IMR-90 (cell line): ENCODE measurements at regions not wholly inside any gene's neighbourhood (a gene's known extent, or its start where the extent isn't known, plus 50 kb on each side); places are given as distances from the start of the nearest gene placed in this dataset.

Source experiments
- ATAC-seq: fragments of 200-7000 bp; cut with Tn5 transposase; 2 replicates; pipeline ENCODE4 v1.9.1; 2020; ENCODE audit warnings: low read depth, mild to moderate bottlenecking, moderate library complexity
- BruUV-seq: library from RNA; stranded (reverse); fragments of 400-500 nt; replicated peaks from 2 replicates; lab custom pipeline; 2021; lab: Mats Ljungman, UMichigan
- CTCF ChIA-PET: fragments of 300-600 bp; formaldehyde crosslinking; extraction: SDS; loops from one replicate; lab custom pipeline; 2021; ENCODE audit warnings: antibody characterized with exemption; lab: Yijun Ruan, JAX
- POLR2A ChIA-PET: fragments of 300-600 bp; sonication (Branson Sonifier 250); formaldehyde crosslinking; loops from one replicate; lab custom pipeline; 2022; ENCODE audit warnings: antibody characterized with exemption; ENCODE audit not compliant: unreplicated experiment; lab: Charles Lee
- DNase-seq: peaks from one replicate; pipeline ENCODE4 v3.0.0; 2013
- H2AFZ ChIP-seq: replicated peaks from 2 replicates; pipeline ENCODE3; 2013; ENCODE audit warnings: low read length, mild to moderate bottlenecking; ENCODE audit not compliant: poor library complexity
- H2AK5ac ChIP-seq: 2 replicates; pipeline ENCODE4 v1.6.1; 2013; ENCODE audit warnings: low read depth, low read length, inconsistent platforms
- H2AK9ac ChIP-seq: replicated peaks from 2 replicates; pipeline ENCODE3; 2013; ENCODE audit warnings: mild to moderate bottlenecking, low read depth, low read length, moderate library complexity; ENCODE audit not compliant: poor library complexity
- H2BK120ac ChIP-seq: 2 replicates; pipeline ENCODE4 v1.6.1; 2013; ENCODE audit warnings: low read depth, low read length, inconsistent platforms
- H2BK15ac ChIP-seq: 3 replicates; pipeline ENCODE4 v1.6.1; 2013; ENCODE audit warnings: low read depth, low read length, inconsistent platforms
- H2BK20ac ChIP-seq: 2 replicates; pipeline ENCODE4 v1.6.1; 2013; ENCODE audit warnings: low read depth, mild to moderate bottlenecking, inconsistent platforms, low read length, moderate library complexity
- H2BK5ac ChIP-seq: 2 replicates; pipeline ENCODE4 v1.6.1; 2013; ENCODE audit warnings: mild to moderate bottlenecking, low read depth, low read length, inconsistent platforms; ENCODE audit not compliant: poor library complexity, severe bottlenecking
- H3K14ac ChIP-seq: replicated peaks from 2 replicates; pipeline ENCODE4 v1.6.1; 2013; ENCODE audit warnings: low read depth, low read length, inconsistent platforms
- H3K18ac ChIP-seq: 2 replicates; pipeline ENCODE4 v1.6.1; 2013; ENCODE audit warnings: low read depth, low read length, control low read depth
- H3K23ac ChIP-seq: 2 replicates; pipeline ENCODE4 v1.6.1; 2013; ENCODE audit warnings: low read depth, low read length, inconsistent platforms
- H3K27ac ChIP-seq: 2 replicates; pipeline ENCODE4 v1.5.1; 2013; ENCODE audit warnings: mild to moderate bottlenecking, control low read depth, low read length; ENCODE audit not compliant: insufficient read depth
- H3K27me3 ChIP-seq: 2 replicates; pipeline ENCODE4 v1.6.1; 2013; ENCODE audit warnings: low read length; ENCODE audit not compliant: control insufficient read depth, insufficient read depth
- H3K36me3 ChIP-seq: 2 replicates; pipeline ENCODE4 v1.6.1; 2013; ENCODE audit warnings: low read length, mixed read lengths; ENCODE audit not compliant: control insufficient read depth, insufficient read depth
- H3K4ac ChIP-seq: 2 replicates; pipeline ENCODE4 v1.6.1; 2013; ENCODE audit warnings: low read depth, low read length, inconsistent platforms
- H3K4me1 ChIP-seq: 2 replicates; pipeline ENCODE4 v1.6.1; 2013; ENCODE audit warnings: low read length, mixed read lengths; ENCODE audit not compliant: control insufficient read depth, insufficient read depth
- H3K4me2 ChIP-seq: 2 replicates; pipeline ENCODE4 v1.6.1; 2013; ENCODE audit warnings: low read depth, mild to moderate bottlenecking, control low read depth, low read length, moderate library complexity
- H3K4me3 ChIP-seq: 2 replicates; pipeline ENCODE4 v1.5.1; 2013; ENCODE audit warnings: low read depth, mild to moderate bottlenecking, control low read depth, low read length, moderate library complexity; ENCODE audit not compliant: insufficient read depth
- H3K56ac ChIP-seq: 2 replicates; pipeline ENCODE4 v1.6.1; 2013; ENCODE audit warnings: low read length, inconsistent platforms; ENCODE audit not compliant: insufficient read depth; ENCODE audit errors: extremely low read depth
- H3K79me1 ChIP-seq, 2 experiments: 2 replicates each; pipeline ENCODE4 v1.6.1; 2013; ENCODE audit warnings: low read length in 2 of 2, inconsistent platforms in 1 of 2, low read depth in 1 of 2
- H3K9ac ChIP-seq: 2 replicates; pipeline ENCODE4 v1.6.1; 2013; ENCODE audit warnings: low read depth, low read length, control low read depth
- H3K9me1 ChIP-seq: 2 replicates; pipeline ENCODE4 v1.6.1; 2013; ENCODE audit warnings: low read length, inconsistent platforms; ENCODE audit not compliant: insufficient read depth
- H3K9me3 ChIP-seq: 2 replicates; pipeline ENCODE4 v1.6.1; 2013; ENCODE audit warnings: low read length; ENCODE audit not compliant: control insufficient read depth, insufficient read depth
- H4K20me1 ChIP-seq: 2 replicates; pipeline ENCODE4 v1.6.1; 2013; ENCODE audit warnings: low read length, inconsistent platforms; ENCODE audit not compliant: insufficient read depth
- H4K5ac ChIP-seq: 2 replicates; pipeline ENCODE4 v1.6.1; 2013; ENCODE audit warnings: mild to moderate bottlenecking, low read depth, low read length, control low read depth
- H4K8ac ChIP-seq, 2 experiments: 2 replicates each; pipeline ENCODE4 v1.6.1; 2013; ENCODE audit warnings: low read depth in 2 of 2, low read length in 2 of 2, control low read depth in 1 of 2, inconsistent platforms in 1 of 2
- H4K91ac ChIP-seq: 2 replicates; pipeline ENCODE4 v1.6.1; 2013; ENCODE audit warnings: low read depth, low read length, inconsistent platforms; ENCODE audit not compliant: insufficient read depth
- CHD1 ChIP-seq: IDR thresholded peaks from 2 replicates; pipeline ENCODE4 v1.6.1; 2012; ENCODE audit warnings: low read depth, low read length, improper control_type of control experiment
- CTCF ChIP-seq: conservative IDR thresholded peaks from 2 replicates; pipeline ENCODE4 v1.5.1; 2012; ENCODE audit warnings: mild to moderate bottlenecking, low read depth, low read length, improper control_type of control experiment
- FOS ChIP-seq: fragments of 150-350 bp; IDR thresholded peaks from 2 replicates; pipeline ENCODE4 v1.6.1; 2016; ENCODE audit warnings: low read depth, low read length
- MAZ ChIP-seq: IDR thresholded peaks from 2 replicates; pipeline ENCODE4 v1.6.1; 2012; ENCODE audit warnings: low read depth, mild to moderate bottlenecking, low read length, improper control_type of control experiment, moderate library complexity, borderline replicate concordance
- MXI1 ChIP-seq: IDR thresholded peaks from 2 replicates; pipeline ENCODE4 v1.6.1; 2012; ENCODE audit warnings: low read depth, mild to moderate bottlenecking, low read length, moderate library complexity, borderline replicate concordance
- NFE2L2 ChIP-seq: fragments of 150-350 bp; IDR thresholded peaks from 2 replicates; pipeline ENCODE4 v1.6.1; 2016; ENCODE audit warnings: low read depth, mild to moderate bottlenecking, low read length
- RCOR1 ChIP-seq: IDR thresholded peaks from 2 replicates; pipeline ENCODE4 v1.6.1; 2012; ENCODE audit warnings: mild to moderate bottlenecking, low read length, improper control_type of control experiment; ENCODE audit not compliant: insufficient replicate concordance
- RFX5 ChIP-seq: IDR thresholded peaks from 2 replicates; pipeline ENCODE4 v1.8.0; 2012; ENCODE audit warnings: low read depth, mild to moderate bottlenecking, low read length, moderate library complexity
- SMC3 ChIP-seq: fragments of 150-350 bp; IDR thresholded peaks from 2 replicates; pipeline ENCODE4 v1.6.1; 2016; ENCODE audit warnings: low read depth, mild to moderate bottlenecking, antibody characterized with exemption, low read length, moderate library complexity
- USF2 ChIP-seq: fragments of 150-350 bp; IDR thresholded peaks from 2 replicates; pipeline ENCODE4 v1.6.1; 2017; ENCODE audit warnings: mild to moderate bottlenecking, antibody characterized with exemption, low read length, low read depth
- WGBS, 2 experiments: methylation state at CpG; one replicate each; pipeline versions ENCODE4 v1.1.5 to v1.1.7; 2013; ENCODE audit warnings: missing lambda C conversion rate in 2 of 2; ENCODE audit not compliant: insufficient read length in 1 of 2; ENCODE audit errors: extremely low coverage in 2 of 2; 5-methylcytosine and 5-hydroxymethylcytosine counted together
- dilution Hi-C: fragments of 300-500 bp; cut with HindIII; formaldehyde crosslinking; loops from one replicate; pipeline ENCODE4 v1.14.3; 2018; ENCODE audit warnings: low sequenced_read_pairs; ENCODE audit not compliant: unreplicated experiment
- in situ Hi-C: fragments of 300-500 bp; cut with MboI; formaldehyde crosslinking; loops from 3 replicates; pipeline ENCODE4 v1.14.3; 2019; ENCODE audit warnings: low sequenced_read_pairs, inconsistent platforms, mixed read lengths
- intact Hi-C: fragments of 100-400 bp; cut with micrococcal nuclease; formaldehyde crosslinking; loops from 2 replicates; pipeline ENCODE4 v1.10.0; 2022

GRCh38 chr1:29939079-29939478 lies 702.8 kb downstream of the PTPRU start:
- H3K27me3 ChIP-seq = no peaks in the 10 kb centered on the region
- H2BK20ac ChIP-seq = no peak overlapping the region
- no peaks in the 10 kb centered on the region for H4K20me1 ChIP-seq
- no peak overlapping the region for H2BK120ac ChIP-seq
- H3K4me1 ChIP-seq = no peaks in the 10 kb centered on the region
- ChIA-PET POLR2A (no interaction called here), CTCF (no interaction called here)
- in situ Hi-C loops = no loop called here
- no peak overlapping the region for H3K4ac ChIP-seq
- H2AFZ ChIP-seq = no peak overlapping the region
- H3K79me1 ChIP-seq = no peaks in the 10 kb centered on the region
- WGBS, 2 experiments = no CpG with 5 or more reads among the region's 2 CpGs
- H3K9me3 ChIP-seq = no peaks in the 10 kb centered on the region
- H4K91ac ChIP-seq = no peak overlapping the region
- no peak for ATAC-seq
- no peak overlapping the region for H2BK15ac ChIP-seq
- no peak for DNase-seq
- H3K9ac ChIP-seq = no peak overlapping the region
- H4K5ac ChIP-seq = no peak overlapping the region
- no peak overlapping the region for H2BK5ac ChIP-seq
- no peak overlapping the region for H4K8ac ChIP-seq
- no peak overlapping the region for H3K4me2 ChIP-seq
- H3K4me3 ChIP-seq = no peak overlapping the region
- H3K27ac ChIP-seq = no peak overlapping the region
- H2AK5ac ChIP-seq = no peak overlapping the region
- dilution Hi-C loops = no loop called here
- H3K36me3 ChIP-seq = no peaks in the 10 kb centered on the region
- no peak overlapping the region for H3K23ac ChIP-seq
- H2AK9ac ChIP-seq = no peak overlapping the region
- H3K18ac ChIP-seq = no peak overlapping the region
- H3K56ac ChIP-seq = no peak overlapping the region
- TF ChIP-seq FOS (no peak), RFX5 (no peak), MAZ (no peak), SMC3 (no peak), USF2 (no peak), CHD1 (no peak), RCOR1 (no peak), MXI1 (no peak), CTCF (no peak), NFE2L2 (no peak)
- H3K14ac ChIP-seq = no peak overlapping the region
- H3K9me1 ChIP-seq = no peaks in the 10 kb centered on the region
- intact Hi-C loops = no loop called here
- no TSS peak for BruUV-seq
